ENCODE measurements at regions not wholly inside any gene's neighbourhood (a gene's known extent, or its start where the extent isn't known, plus 50 kb on each side); places are given as distances from the start of the nearest gene placed in this dataset.
A peak's percentile ranks its signal among the peaks of the same experiment; 100 is the strongest.

- H3K4me1 ChIP-seq (ENCODE audit: insufficient read depth, low read length, poor library complexity, severe bottlenecking) = peaks cover 39% of the 10 kb centered on the region
- CTCF ChIA-PET = no interaction called here
- BruUV-seq (replicated peaks) = no TSS peak
Measured at GRCh38 chr4:98744372-98745150, 86.2 kb upstream of the TSPAN5 start.

GRCh38 chr4:98741952-98742351 is 83.5 kb upstream of the TSPAN5 start:
- Histone ChIP-seq H3K36me3 (ENCODE audit: insufficient read depth, low read length, poor library complexity, severe bottlenecking) (no peaks in the 10 kb centered on the region), H3K9me3 (ENCODE audit: low read depth, low read length, poor library complexity, severe bottlenecking) (peaks cover 4% of the 10 kb centered on the region), H3K27ac (ENCODE audit: low read depth, low read length, poor library complexity, severe bottlenecking) (no peak overlapping the region), H3K4me1 (ENCODE audit: insufficient read depth, low read length, poor library complexity, severe bottlenecking) (peaks cover 15% of the 10 kb centered on the region), H3K27me3 (replicated peaks; ENCODE audit: insufficient read depth, low read depth, low read length, poor library complexity) (no peaks in the 10 kb centered on the region), H3K4me3 (ENCODE audit: low read depth, low read length, poor library complexity, severe bottlenecking) (no peak overlapping the region)
- no peak for TF ChIP-seq EZH2 (IDR thresholded peaks at IDR 0.05; ENCODE audit: borderline replicate concordance, low read depth, low read length, poor library complexity, severe bottlenecking)
- no peak for TF ChIP-seq CTCF (conservative IDR thresholded peaks at IDR 0.05; ENCODE audit: low read depth, low read length)
- DNase-seq (ENCODE audit: low spot score) = no peak
- POLR2A ChIA-PET (ENCODE audit: low non-redundant PET) = no interaction called here
- no TSS peak for BruUV-seq (replicated peaks)
- CTCF ChIA-PET = interaction anchor here (0.5 to 0.6 kb wide), 2 partner anchors 29 to 96 kb away, joined by 3 to 4 read pairs; no protein-coding TSS in a partner anchor
- intact Hi-C loops (cut with micrococcal nuclease; ENCODE audit: unreplicated experiment) = loop anchor here (10.0 kb wide), 2 partner anchors 277 to 313 kb away; no protein-coding TSS in a partner anchor

More at GRCh38 chr4:98744372-98745150, 86.2 kb upstream of the TSPAN5 start:
- H3K27me3 ChIP-seq (replicated peaks; ENCODE audit: insufficient read depth, low read depth, low read length, poor library complexity) = no peaks in the 10 kb centered on the region
- H3K9me3 ChIP-seq (ENCODE audit: low read depth, low read length, poor library complexity, severe bottlenecking) = no peaks in the 10 kb centered on the region
- TF ChIP-seq EZH2 (IDR thresholded peaks at IDR 0.05; ENCODE audit: borderline replicate concordance, low read depth, low read length, poor library complexity, severe bottlenecking) (no peak), CTCF (conservative IDR thresholded peaks at IDR 0.05; ENCODE audit: low read depth, low read length) (no peak)
- intact Hi-C loops (cut with micrococcal nuclease; ENCODE audit: unreplicated experiment) = loop anchor here (5.0 to 10.0 kb wide), 5 partner anchors 83 to 310 kb away; partner anchors contain the start of gene EIF4E
- no peak overlapping the region for H3K27ac ChIP-seq (ENCODE audit: low read depth, low read length, poor library complexity, severe bottlenecking)
- POLR2A ChIA-PET (ENCODE audit: low non-redundant PET) = no interaction called here
- no peaks in the 10 kb centered on the region for H3K36me3 ChIP-seq (ENCODE audit: insufficient read depth, low read length, poor library complexity, severe bottlenecking)
- no peak overlapping the region for H3K4me3 ChIP-seq (ENCODE audit: low read depth, low read length, poor library complexity, severe bottlenecking)
- DNase-seq (ENCODE audit: low spot score) = peak; percentile 37

GRCh38 chr4:98739751-98740150 is 81.3 kb upstream of the TSPAN5 start:
- BruUV-seq (replicated peaks) = no TSS peak
- H3K9me3 ChIP-seq (ENCODE audit: low read depth, low read length, poor library complexity, severe bottlenecking) = peaks cover 4% of the 10 kb centered on the region
- no peaks in the 10 kb centered on the region for H3K36me3 ChIP-seq (ENCODE audit: insufficient read depth, low read length, poor library complexity, severe bottlenecking)
- H3K4me3 ChIP-seq (ENCODE audit: low read depth, low read length, poor library complexity, severe bottlenecking) = no peak overlapping the region
- TF ChIP-seq EZH2 (IDR thresholded peaks at IDR 0.05; ENCODE audit: borderline replicate concordance, low read depth, low read length, poor library complexity, severe bottlenecking) (no peak), CTCF (conservative IDR thresholded peaks at IDR 0.05; ENCODE audit: low read depth, low read length) (no peak)
- no peak for DNase-seq (ENCODE audit: low spot score)
- POLR2A ChIA-PET (ENCODE audit: low non-redundant PET) = no interaction called here
- H3K27ac ChIP-seq (ENCODE audit: low read depth, low read length, poor library complexity, severe bottlenecking) = no peak overlapping the region
- peaks cover under 1% of the 10 kb centered on the region for H3K4me1 ChIP-seq (ENCODE audit: insufficient read depth, low read length, poor library complexity, severe bottlenecking)
- CTCF ChIA-PET = no interaction called here
- intact Hi-C loops (cut with micrococcal nuclease; ENCODE audit: unreplicated experiment) = loop anchor here (10.0 kb wide), 2 partner anchors 275 to 315 kb away; no protein-coding TSS in a partner anchor
- no peaks in the 10 kb centered on the region for H3K27me3 ChIP-seq (replicated peaks; ENCODE audit: insufficient read depth, low read depth, low read length, poor library complexity)

Measured in A673 (cell line).